HG03139 (cell line): ENCODE measurements at regions not wholly inside any gene's neighbourhood (a gene's known extent, or its start where the extent isn't known, plus 50 kb on each side); places are given as distances from the start of the nearest gene placed in this dataset.

Experiments
- ATAC-seq: cut with Tn5 transposase; IDR thresholded peaks from one replicate; pipeline ENCODE4 v1.9.1; 2021; ENCODE audit not compliant: unreplicated experiment

DNA sequence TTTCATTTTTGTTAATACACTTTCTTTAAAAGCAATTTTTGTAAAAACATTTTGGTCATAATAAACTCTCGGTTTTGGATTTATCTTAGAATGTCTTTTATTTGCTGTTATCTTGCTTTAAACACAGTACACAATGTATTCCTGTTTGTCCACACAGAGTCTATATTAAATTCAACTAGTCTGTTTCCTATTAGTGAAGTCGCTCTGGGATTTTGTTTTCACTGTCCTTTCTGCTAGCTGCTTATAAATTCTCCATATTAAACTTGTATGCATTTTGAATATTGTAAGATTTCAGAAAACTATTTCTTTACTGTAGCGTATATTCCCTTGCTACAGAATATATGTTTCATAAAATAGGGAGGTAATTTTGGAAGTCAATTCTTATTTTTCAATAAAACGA, 630.2 kb downstream of the HDGFL1 start:
- no peak for ATAC-seq

GRCh38 chr6:23200946-23201345, 631.6 kb downstream of the HDGFL1 start:
- no peak for ATAC-seq

GRCh38 chr6:23202207-23202606, 632.8 kb downstream of the HDGFL1 start:
- no peak for ATAC-seq

DNA sequence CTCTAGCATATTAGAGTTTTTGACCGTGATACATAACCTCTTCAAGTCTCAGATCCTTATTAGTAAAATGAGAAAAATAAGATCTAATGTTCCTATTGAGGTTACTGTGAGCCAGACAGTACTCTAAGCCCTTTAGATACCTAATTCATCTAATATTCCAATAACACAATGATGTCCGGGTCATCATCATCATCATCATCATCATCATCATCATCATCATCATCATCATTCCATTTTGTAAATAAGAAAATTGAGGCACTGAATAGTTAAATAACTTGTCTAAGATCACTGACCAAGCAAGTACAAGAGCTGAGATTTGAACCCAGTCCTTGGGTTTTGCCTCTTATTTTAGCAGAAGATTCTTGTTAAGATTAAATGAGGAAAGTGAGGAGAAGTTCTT, 643.0 kb downstream of the HDGFL1 start:
- ATAC-seq = no peak

DNA sequence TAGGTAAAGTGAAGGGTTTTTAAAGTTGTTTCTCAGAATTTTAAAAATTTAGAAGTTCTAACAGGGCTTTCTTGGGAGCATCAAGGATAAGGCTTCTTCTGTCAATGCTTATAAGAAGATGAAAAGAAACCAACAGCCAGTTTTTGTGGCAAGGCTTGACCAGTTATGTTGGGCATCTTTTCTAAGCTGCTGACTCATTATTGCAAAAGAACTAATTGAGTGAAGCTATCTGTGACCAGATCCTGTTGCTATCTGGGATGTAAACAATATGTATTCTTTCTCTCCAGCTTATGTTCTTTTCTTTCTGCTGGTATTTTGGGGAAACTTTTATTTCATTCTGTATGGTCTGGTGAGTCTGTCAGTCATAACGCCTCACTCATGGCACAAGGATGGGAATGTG, 643.8 kb downstream of the HDGFL1 start:
- ATAC-seq = no peak

- ATAC-seq = no peak
Observed at GRCh38 chr6:23213651-23214050, 644.3 kb downstream of the HDGFL1 start.

- ATAC-seq = no peak
Observed at GRCh38 chr6:23218751-23219150, 649.4 kb downstream of the HDGFL1 start.

DNA sequence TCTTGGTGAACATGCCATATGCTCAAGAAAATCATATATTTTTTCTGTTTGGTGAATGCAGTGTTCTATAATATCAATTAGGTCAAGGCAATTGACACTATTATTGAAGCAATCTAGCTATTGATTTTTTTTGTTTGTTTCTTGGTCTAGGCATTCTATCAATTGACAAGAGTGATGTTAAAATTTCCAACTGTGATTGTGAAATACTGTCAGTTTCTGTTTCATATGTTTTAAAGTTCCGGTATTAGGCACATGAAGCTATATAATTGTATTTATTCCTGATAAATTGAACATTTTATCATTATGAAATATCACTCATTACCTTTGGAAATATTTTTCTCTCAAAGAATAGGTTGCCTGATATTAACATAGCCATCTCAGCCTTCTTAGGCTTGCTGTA, 653.4 kb downstream of the HDGFL1 start:
- ATAC-seq = no peak

DNA sequence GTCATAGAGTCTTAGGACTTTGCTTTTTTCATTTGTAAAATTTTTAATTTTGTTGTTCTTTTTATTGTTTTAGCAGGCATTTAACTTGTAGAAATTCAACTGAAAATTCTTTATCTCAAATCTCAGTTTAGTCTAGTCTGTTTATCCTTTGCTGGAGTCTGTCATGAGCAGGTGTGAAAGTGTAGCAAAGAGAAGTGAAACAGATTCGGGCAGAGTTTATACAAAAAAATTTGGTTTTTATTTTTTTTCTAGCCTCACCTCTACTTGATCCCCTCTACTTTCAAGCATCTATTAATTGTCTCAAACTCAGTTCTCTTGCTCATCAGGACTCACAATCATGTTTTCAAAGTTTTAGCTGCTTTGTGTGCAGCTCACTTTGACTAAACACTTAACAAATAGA, 655.2 kb downstream of the HDGFL1 start:
- ATAC-seq = no peak

DNA sequence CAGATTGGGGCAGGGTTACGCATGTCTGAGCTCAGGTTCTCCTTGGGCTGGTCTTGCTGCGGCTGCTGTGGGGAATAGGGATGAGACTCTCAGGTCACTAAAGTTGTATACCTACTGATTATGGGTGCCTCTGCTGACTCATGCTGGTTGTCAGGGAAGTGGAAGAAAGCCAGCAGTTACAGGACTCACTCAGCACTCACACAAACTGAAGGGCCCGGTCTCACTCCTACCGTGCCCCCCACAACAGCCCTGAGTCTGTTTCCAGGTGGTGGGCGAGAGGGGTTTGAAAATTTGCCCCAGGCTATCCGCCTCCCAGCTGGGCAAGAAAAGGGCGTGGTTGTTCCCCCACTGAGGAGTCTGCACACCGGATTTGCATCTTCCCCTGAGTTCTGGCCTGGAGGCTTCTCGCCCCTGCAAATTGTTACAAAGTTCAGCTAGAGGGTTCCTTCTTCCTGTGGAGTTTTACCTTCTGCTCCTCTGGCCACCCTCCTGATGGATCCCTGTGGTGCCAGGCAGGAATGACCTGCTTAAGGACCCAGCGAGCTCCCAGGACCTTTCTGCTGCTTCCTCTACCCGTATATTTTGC, 659.2 kb downstream of the HDGFL1 start:
- no peak for ATAC-seq

DNA sequence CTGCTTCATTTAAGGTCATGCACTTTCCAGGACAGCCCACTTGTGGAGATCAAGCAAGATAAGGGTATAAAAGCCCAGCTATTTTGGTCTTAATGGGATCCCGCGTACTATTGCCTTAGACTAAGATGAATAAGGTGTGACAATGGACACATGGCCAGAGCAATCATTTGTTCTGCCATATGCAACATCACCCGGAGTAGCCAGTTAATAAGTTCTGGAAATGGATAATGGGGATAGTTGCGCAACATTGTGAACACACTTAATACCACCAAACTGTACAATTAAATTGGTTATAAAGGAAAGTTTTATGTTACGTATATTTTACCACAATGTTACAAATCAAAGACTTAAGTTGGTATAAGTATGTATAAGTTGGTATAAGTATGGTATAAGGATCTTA, 674.5 kb downstream of the HDGFL1 start:
- no peak for ATAC-seq

DNA sequence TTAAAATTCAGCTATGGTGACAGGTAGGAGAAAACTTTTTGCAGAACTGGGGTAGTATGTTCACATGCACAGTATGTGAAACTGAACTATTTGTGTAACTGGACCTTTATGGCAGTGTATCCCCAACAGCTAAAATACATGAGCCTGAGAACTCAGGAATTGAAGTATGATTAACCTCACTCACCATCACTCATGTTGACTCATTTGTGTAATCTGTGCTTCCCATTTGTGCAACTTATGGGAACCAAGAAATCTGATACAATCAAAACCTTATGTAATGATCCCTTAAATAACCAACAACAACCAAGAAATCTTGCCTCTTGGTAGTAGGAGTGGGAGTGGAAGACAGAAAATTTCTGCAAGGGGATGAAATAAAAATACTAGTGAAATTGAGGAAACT, 674.9 kb downstream of the HDGFL1 start:
- ATAC-seq = no peak

GRCh38 chr6:23245572-23245971, 676.2 kb downstream of the HDGFL1 start:
- ATAC-seq = no peak

- no peak for ATAC-seq
Observed at GRCh38 chr6:23246896-23247295, 677.5 kb downstream of the HDGFL1 start.

DNA sequence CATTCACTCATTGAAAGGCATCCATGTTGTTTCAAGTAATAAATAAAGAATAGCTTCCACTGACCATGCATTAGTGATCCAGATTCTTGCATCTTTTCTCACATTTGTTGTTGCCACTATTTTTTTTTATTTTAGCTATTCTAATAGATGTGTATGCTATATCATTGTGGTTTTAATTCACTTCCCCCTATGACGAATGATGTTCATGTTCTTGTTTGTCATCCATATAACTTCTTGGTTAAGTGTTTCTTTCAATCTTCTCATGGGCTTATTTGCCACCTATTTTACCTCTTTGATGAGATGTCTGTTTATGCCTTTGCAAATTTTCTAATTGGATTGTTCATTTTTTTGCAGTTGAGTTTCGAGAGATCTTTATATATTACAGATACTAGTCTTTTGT, 681.2 kb downstream of the HDGFL1 start:
- no peak for ATAC-seq

GRCh38 chr6:23262864-23263263, 693.5 kb downstream of the HDGFL1 start:
- no peak for ATAC-seq

- no peak for ATAC-seq
Observed at GRCh38 chr6:23265270-23265669, 695.9 kb downstream of the HDGFL1 start.

GRCh38 chr6:23266536-23266935, 697.2 kb downstream of the HDGFL1 start:
- no peak for ATAC-seq

GRCh38 chr6:23267651-23268050, 698.3 kb downstream of the HDGFL1 start:
- ATAC-seq = no peak

- ATAC-seq = no peak
Observed at GRCh38 chr6:23268348-23268747, 699.0 kb downstream of the HDGFL1 start.

- no peak for ATAC-seq
Observed at GRCh38 chr6:23269436-23269835, 700.1 kb downstream of the HDGFL1 start.

DNA sequence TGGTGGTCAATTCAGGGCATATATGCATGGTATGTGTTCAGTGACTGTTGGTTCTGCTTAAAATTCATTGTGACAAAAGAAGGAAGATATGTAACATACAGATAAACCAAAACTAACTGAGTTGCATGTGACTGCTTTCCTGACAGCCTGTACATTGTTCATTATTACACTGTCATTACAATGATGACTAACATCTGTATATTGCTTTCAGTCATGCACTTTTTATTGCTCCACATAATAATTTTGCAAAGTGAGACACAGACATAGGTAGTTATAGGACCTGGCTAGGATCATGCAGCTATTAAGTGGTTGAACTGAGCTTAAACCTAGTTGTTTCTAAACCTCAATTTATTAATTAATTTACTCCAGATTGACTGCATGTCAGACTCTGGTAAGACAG, 703.2 kb downstream of the HDGFL1 start:
- ATAC-seq = no peak

DNA sequence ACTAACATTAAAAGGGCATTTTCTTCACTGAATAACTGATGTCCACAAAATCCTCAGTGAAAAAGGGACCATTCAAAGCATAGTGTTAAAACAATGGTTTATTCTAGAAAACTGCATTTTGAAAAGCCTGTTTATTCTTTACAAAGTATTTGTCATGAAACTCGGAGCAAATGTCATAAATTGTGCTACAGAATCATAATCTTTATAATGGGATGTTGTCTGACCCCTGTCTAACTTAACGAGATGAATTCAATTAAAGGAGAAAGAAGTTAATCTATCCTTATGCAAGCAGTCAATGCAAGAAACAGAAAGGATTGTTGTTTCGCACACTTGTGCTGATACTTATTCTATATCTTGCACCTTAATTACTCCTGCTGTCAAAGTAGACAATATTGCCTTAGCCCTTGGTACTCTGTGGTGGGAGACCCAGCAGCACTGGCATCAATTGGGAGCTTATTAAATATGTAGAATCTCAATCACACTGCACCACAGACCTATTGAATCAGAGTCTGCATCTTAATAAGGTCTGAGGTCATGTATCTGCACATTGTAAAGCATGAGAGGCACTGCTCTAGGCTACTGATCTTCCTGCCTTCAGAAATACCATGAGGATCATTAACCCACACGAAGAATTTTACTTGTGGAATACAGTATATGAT, 708.3 kb downstream of the HDGFL1 start:
- ATAC-seq = no peak
